ENCODE measurements at regions not wholly inside any gene's neighbourhood (a gene's known extent, or its start where the extent isn't known, plus 50 kb on each side); places are given as distances from the start of the nearest gene placed in this dataset.

GRCh38 chr6:144722925-144723324 lies 437.8 kb downstream of the UTRN start:
- CTCF ChIA-PET: no interaction called here
- no peak for DNase-seq (ENCODE audit: extremely low spot score)
- POLR2A ChIA-PET: no interaction called here
- no peak for TF ChIP-seq FOXA1 (IDR thresholded peaks at IDR 0.05)
- TF ChIP-seq LEF1 (IDR thresholded peaks at IDR 0.05; ENCODE audit: borderline replicate concordance): no peak
- no peak for TF ChIP-seq ARNT (IDR thresholded peaks at IDR 0.05)
- no peak for TF ChIP-seq ELF4 (IDR thresholded peaks at IDR 0.05)
- TF ChIP-seq L3MBTL2 (conservative IDR thresholded peaks at IDR 0.05): no peak
- TF ChIP-seq SUZ12 (IDR thresholded peaks at IDR 0.05): no peak
- no peak for TF ChIP-seq ZNF384 (IDR thresholded peaks at IDR 0.05)
- TF ChIP-seq TARDBP (IDR thresholded peaks at IDR 0.05): no peak
- no peak for TF ChIP-seq SP1 (IDR thresholded peaks at IDR 0.05)
- no peak for TF ChIP-seq PKNOX1 (IDR thresholded peaks at IDR 0.05)
- TF ChIP-seq NFRKB (IDR thresholded peaks at IDR 0.05): no peak
- no peak for TF ChIP-seq HDGF (IDR thresholded peaks at IDR 0.05; ENCODE audit: borderline replicate concordance)
- TF ChIP-seq FOXK2 (IDR thresholded peaks at IDR 0.05): no peak
- TF ChIP-seq CTBP1 (IDR thresholded peaks at IDR 0.05; ENCODE audit: borderline replicate concordance): no peak
- TF ChIP-seq FOXM1 (IDR thresholded peaks at IDR 0.05; ENCODE audit: borderline replicate concordance): no peak
- TF ChIP-seq BHLHE40 (IDR thresholded peaks at IDR 0.05; ENCODE audit: borderline replicate concordance): no peak

GRCh38 chr6:144723431-144723830 lies 438.3 kb downstream of the UTRN start:
- no peak for DNase-seq (ENCODE audit: extremely low spot score)
- TF ChIP-seq ZNF384 (IDR thresholded peaks at IDR 0.05): no peak
- no peak for TF ChIP-seq FOXK2 (IDR thresholded peaks at IDR 0.05)
- TF ChIP-seq SP1 (IDR thresholded peaks at IDR 0.05): no peak
- TF ChIP-seq SUZ12 (IDR thresholded peaks at IDR 0.05): no peak
- no peak for TF ChIP-seq BHLHE40 (IDR thresholded peaks at IDR 0.05; ENCODE audit: borderline replicate concordance)
- TF ChIP-seq L3MBTL2 (conservative IDR thresholded peaks at IDR 0.05): no peak
- no peak for TF ChIP-seq CTBP1 (IDR thresholded peaks at IDR 0.05; ENCODE audit: borderline replicate concordance)
- no peak for TF ChIP-seq PKNOX1 (IDR thresholded peaks at IDR 0.05)
- TF ChIP-seq NFRKB (IDR thresholded peaks at IDR 0.05): no peak
- TF ChIP-seq FOXA1 (IDR thresholded peaks at IDR 0.05): no peak
- TF ChIP-seq ELF4 (IDR thresholded peaks at IDR 0.05): no peak
- no peak for TF ChIP-seq ARNT (IDR thresholded peaks at IDR 0.05)
- TF ChIP-seq LEF1 (IDR thresholded peaks at IDR 0.05; ENCODE audit: borderline replicate concordance): no peak
- TF ChIP-seq TARDBP (IDR thresholded peaks at IDR 0.05): no peak
- TF ChIP-seq FOXM1 (IDR thresholded peaks at IDR 0.05; ENCODE audit: borderline replicate concordance): no peak
- no peak for TF ChIP-seq HDGF (IDR thresholded peaks at IDR 0.05; ENCODE audit: borderline replicate concordance)
- CTCF ChIA-PET: no interaction called here
- POLR2A ChIA-PET: no interaction called here

GRCh38 chr6:144724818-144725217 lies 439.7 kb downstream of the UTRN start:
- TF ChIP-seq FOXM1 (IDR thresholded peaks at IDR 0.05; ENCODE audit: borderline replicate concordance): no peak
- no peak for DNase-seq (ENCODE audit: extremely low spot score)
- ChIA-PET CTCF (no interaction called here), POLR2A (no interaction called here)

GRCh38 chr6:144725736-144726522 lies 440.8 kb downstream of the UTRN start:
- TF ChIP-seq TARDBP (IDR thresholded peaks at IDR 0.05): no peak
- TF ChIP-seq SUZ12 (IDR thresholded peaks at IDR 0.05): no peak
- TF ChIP-seq SP1 (IDR thresholded peaks at IDR 0.05): no peak
- no peak for TF ChIP-seq FOXK2 (IDR thresholded peaks at IDR 0.05)
- TF ChIP-seq FOXM1 (IDR thresholded peaks at IDR 0.05; ENCODE audit: borderline replicate concordance): no peak
- no peak for TF ChIP-seq ZNF384 (IDR thresholded peaks at IDR 0.05)
- TF ChIP-seq ELF4 (IDR thresholded peaks at IDR 0.05): no peak
- TF ChIP-seq LEF1 (IDR thresholded peaks at IDR 0.05; ENCODE audit: borderline replicate concordance): no peak
- no peak for TF ChIP-seq FOXA1 (IDR thresholded peaks at IDR 0.05)
- peak; percentile 31 for DNase-seq (ENCODE audit: extremely low spot score)
- CTCF ChIA-PET: no interaction called here
- POLR2A ChIA-PET: no interaction called here

- DNase-seq (ENCODE audit: extremely low spot score): no peak
- ChIA-PET POLR2A (no interaction called here), CTCF (no interaction called here)
These were observed 443.7 kb downstream of the UTRN start for GRCh38 chr6:144728804-144729203.

GRCh38 chr6:144729502-144729901 lies 444.4 kb downstream of the UTRN start:
- POLR2A ChIA-PET: no interaction called here
- CTCF ChIA-PET: no interaction called here
- TF ChIP-seq CTBP1 (IDR thresholded peaks at IDR 0.05; ENCODE audit: borderline replicate concordance) (no peak), SP1 (IDR thresholded peaks at IDR 0.05) (no peak), ARNT (IDR thresholded peaks at IDR 0.05) (no peak), FOXM1 (IDR thresholded peaks at IDR 0.05; ENCODE audit: borderline replicate concordance) (no peak), BHLHE40 (IDR thresholded peaks at IDR 0.05; ENCODE audit: borderline replicate concordance) (no peak), TARDBP (IDR thresholded peaks at IDR 0.05) (no peak), HDGF (IDR thresholded peaks at IDR 0.05; ENCODE audit: borderline replicate concordance) (no peak), ELF4 (IDR thresholded peaks at IDR 0.05) (no peak), NFRKB (IDR thresholded peaks at IDR 0.05) (no peak), FOXK2 (IDR thresholded peaks at IDR 0.05) (no peak), LEF1 (IDR thresholded peaks at IDR 0.05; ENCODE audit: borderline replicate concordance) (no peak), SUZ12 (IDR thresholded peaks at IDR 0.05) (no peak), PKNOX1 (IDR thresholded peaks at IDR 0.05) (no peak), ZNF384 (IDR thresholded peaks at IDR 0.05) (no peak)
- no peak for DNase-seq (ENCODE audit: extremely low spot score)

More at GRCh38 chr6:144728804-144729203, 443.7 kb downstream of the UTRN start:
- TF ChIP-seq HDGF (IDR thresholded peaks at IDR 0.05; ENCODE audit: borderline replicate concordance) (no peak), FOXM1 (IDR thresholded peaks at IDR 0.05; ENCODE audit: borderline replicate concordance) (no peak), BHLHE40 (IDR thresholded peaks at IDR 0.05; ENCODE audit: borderline replicate concordance) (no peak), TARDBP (IDR thresholded peaks at IDR 0.05) (no peak), ELF4 (IDR thresholded peaks at IDR 0.05) (no peak), ARNT (IDR thresholded peaks at IDR 0.05) (no peak), NFRKB (IDR thresholded peaks at IDR 0.05) (no peak), LEF1 (IDR thresholded peaks at IDR 0.05; ENCODE audit: borderline replicate concordance) (no peak), CTBP1 (IDR thresholded peaks at IDR 0.05; ENCODE audit: borderline replicate concordance) (no peak), SP1 (IDR thresholded peaks at IDR 0.05) (no peak), FOXK2 (IDR thresholded peaks at IDR 0.05) (no peak), L3MBTL2 (conservative IDR thresholded peaks at IDR 0.05) (no peak), ZNF384 (IDR thresholded peaks at IDR 0.05) (no peak)
